ENCODE measurements at regions not wholly inside any gene's neighbourhood (a gene's known extent, or its start where the extent isn't known, plus 50 kb on each side); places are given as distances from the start of the nearest gene placed in this dataset.
A peak's percentile ranks its signal among the peaks of the same experiment; 100 is the strongest.

- Histone ChIP-seq H3K9ac (no peak overlapping the region), H3K36me3 (no peaks in the 10 kb centered on the region), H3K27me3 (peaks cover 0 to 23% (median 6%) of the 10 kb centered on the region in 11 experiments; a peak in 8 of 22 replicates), H3K4me2 (no peak overlapping the region), H3K9me3 (replicated peaks in 1 of 11) (no peaks in the 10 kb centered on the region), H3K27ac (no peak overlapping the region), H4K20me1 (no peaks in the 10 kb centered on the region; a peak in 1 of 22 replicates), H3K4me1 (peaks cover 0 to 3% (median 0%) of the 10 kb centered on the region in 10 experiments; a peak in 2 of 20 replicates), H3K4me3 (no peak overlapping the region)
- TF ChIP-seq Cebpa-rat (IDR thresholded peaks at IDR 0.05): no peak
Measured at GRCh38 chr3:168844894-168845482, 749.3 kb upstream of the GOLIM4 start.

- TF ChIP-seq Cebpa-rat (IDR thresholded peaks at IDR 0.05): no peak
- Histone ChIP-seq H3K9me3 (replicated peaks in 1 of 11) (no peaks in the 10 kb centered on the region), H3K4me2 (no peak overlapping the region), H3K4me1 (peaks cover 0 to 3% (median 0%) of the 10 kb centered on the region in 10 experiments; a peak in 2 of 20 replicates), H3K9ac (no peak overlapping the region), H3K27ac (no peak overlapping the region), H3K27me3 (peaks cover 0 to 23% (median 6%) of the 10 kb centered on the region in 11 experiments; a peak in 8 of 22 replicates), H4K20me1 (no peaks in the 10 kb centered on the region; a peak in 1 of 22 replicates), H3K36me3 (no peaks in the 10 kb centered on the region), H3K4me3 (no peak overlapping the region)
Measured at GRCh38 chr3:168844472-168844871, 748.7 kb upstream of the GOLIM4 start.

DNA sequence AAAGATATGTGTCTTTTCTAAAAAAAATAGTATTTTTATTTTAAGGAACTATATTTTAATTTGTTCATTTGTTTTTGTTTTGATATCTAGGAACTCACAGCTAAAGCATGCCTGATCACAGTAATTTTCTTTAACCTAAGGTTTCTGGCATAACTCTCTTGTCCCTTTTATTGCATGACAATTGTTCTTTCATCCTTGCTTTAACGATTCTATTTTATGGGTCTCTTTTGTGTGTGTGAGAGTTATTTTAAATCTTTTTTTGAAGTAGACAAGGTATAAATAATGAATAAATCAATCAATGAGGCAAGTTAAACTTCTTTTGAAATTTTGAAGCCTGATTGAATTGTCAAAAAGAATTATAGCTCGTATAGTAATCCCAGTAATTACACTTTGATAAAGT, 747.8 kb upstream of the GOLIM4 start:
- no peaks in the 10 kb centered on the region for H3K36me3 ChIP-seq
- TF ChIP-seq Cebpa-rat (IDR thresholded peaks at IDR 0.05): no peak

DNA sequence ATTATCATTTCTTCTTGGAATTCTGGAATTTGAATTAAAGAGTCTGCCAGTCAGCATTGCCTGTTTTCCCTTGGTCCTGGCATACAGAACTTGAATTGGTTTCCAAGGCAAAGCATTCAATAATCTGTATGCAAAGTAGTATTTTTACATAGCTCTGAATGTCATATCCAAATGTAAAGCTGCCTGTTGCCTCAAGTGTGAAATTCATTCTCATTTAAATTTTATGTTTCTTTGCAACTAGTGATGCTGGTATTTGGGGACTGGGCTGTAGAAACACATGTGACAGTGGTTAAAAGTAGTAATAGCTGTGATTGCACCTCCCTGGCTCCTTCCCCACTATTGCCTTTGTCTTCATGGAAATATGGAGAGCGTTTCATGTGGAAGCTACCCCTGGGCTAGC, 743.9 kb upstream of the GOLIM4 start:
- Histone ChIP-seq H3K4me1 (no peaks in the 10 kb centered on the region), H3K27ac (no peak overlapping the region), H3K27me3 (peaks cover 0 to 5% (median 0%) of the 10 kb centered on the region in 11 experiments; a peak in 4 of 22 replicates), H3K9ac (no peak overlapping the region), H3K4me2 (no peak overlapping the region), H4K20me1 (no peaks in the 10 kb centered on the region), H3K9me3 (replicated peaks in 1 of 11) (no peaks in the 10 kb centered on the region), H3K36me3 (no peaks in the 10 kb centered on the region), H3K4me3 (no peak overlapping the region)
- no peak for TF ChIP-seq Cebpa-rat (IDR thresholded peaks at IDR 0.05)

More for the DNA sequence above, 747.8 kb upstream of the GOLIM4 start:
- no peaks in the 10 kb centered on the region for H3K9me3 ChIP-seq (replicated peaks in 1 of 11)
- H3K27ac ChIP-seq: no peak overlapping the region
- no peaks in the 10 kb centered on the region; a peak in 1 of 22 replicates for H4K20me1 ChIP-seq
- H3K4me3 ChIP-seq: no peak overlapping the region
- peaks cover 0 to 23% (median 6%) of the 10 kb centered on the region in 11 experiments; a peak in 8 of 22 replicates for H3K27me3 ChIP-seq
- H3K4me1 ChIP-seq: peaks cover 0 to 3% (median 0%) of the 10 kb centered on the region in 10 experiments; a peak in 2 of 20 replicates
- no peak overlapping the region for H3K9ac ChIP-seq
- H3K4me2 ChIP-seq: no peak overlapping the region

- Histone ChIP-seq H3K27ac (no peak overlapping the region), H3K9me3 (replicated peaks in 1 of 11) (no peaks in the 10 kb centered on the region), H4K20me1 (no peaks in the 10 kb centered on the region), H3K4me3 (no peak overlapping the region), H3K36me3 (no peaks in the 10 kb centered on the region), H3K27me3 (no peaks in the 10 kb centered on the region), H3K4me1 (no peaks in the 10 kb centered on the region), H3K9ac (no peak overlapping the region), H3K4me2 (no peak overlapping the region)
- TF ChIP-seq Cebpa-rat (IDR thresholded peaks at IDR 0.05): no peak
Measured at GRCh38 chr3:168834558-168834957, 738.8 kb upstream of the GOLIM4 start.

- Histone ChIP-seq H3K9ac (no peak overlapping the region), H3K27me3 (no peaks in the 10 kb centered on the region), H3K27ac (no peak overlapping the region), H3K4me3 (no peak overlapping the region), H3K4me2 (no peak overlapping the region), H3K36me3 (no peaks in the 10 kb centered on the region), H4K20me1 (no peaks in the 10 kb centered on the region), H3K4me1 (peaks cover 8 to 20% (median 12%) of the 10 kb centered on the region in 10 experiments; a peak in 19 of 20 replicates), H3K9me3 (replicated peaks in 1 of 11) (no peaks in the 10 kb centered on the region)
- TF ChIP-seq Cebpa-rat (IDR thresholded peaks at IDR 0.05): no peak
Measured at GRCh38 chr3:168828943-168829342, 733.2 kb upstream of the GOLIM4 start.

DNA sequence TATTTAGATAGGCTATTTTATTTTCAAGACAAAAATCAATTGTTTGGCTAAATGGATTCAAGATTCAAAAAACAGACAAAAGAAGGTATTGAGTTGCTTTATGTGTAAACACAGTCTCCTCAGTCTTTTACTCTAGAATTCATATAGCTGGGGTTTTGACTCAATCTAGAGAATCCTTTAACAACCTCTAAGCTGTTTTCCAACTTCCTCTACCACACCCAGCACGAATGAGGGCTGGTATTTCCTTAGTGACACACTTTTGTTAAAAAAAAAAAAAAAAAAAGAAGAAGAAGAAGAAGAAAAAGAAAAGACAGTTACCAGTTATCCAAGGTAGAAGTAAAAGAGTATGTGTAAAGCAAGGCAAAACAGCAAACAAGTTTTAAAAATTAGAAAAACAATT, 732.8 kb upstream of the GOLIM4 start:
- no peak for TF ChIP-seq Cebpa-rat (IDR thresholded peaks at IDR 0.05)
- peak overlapping the region in 1 of 11 experiments; percentile 15; a peak in 1 of 22 replicates for H3K4me2 ChIP-seq

DNA sequence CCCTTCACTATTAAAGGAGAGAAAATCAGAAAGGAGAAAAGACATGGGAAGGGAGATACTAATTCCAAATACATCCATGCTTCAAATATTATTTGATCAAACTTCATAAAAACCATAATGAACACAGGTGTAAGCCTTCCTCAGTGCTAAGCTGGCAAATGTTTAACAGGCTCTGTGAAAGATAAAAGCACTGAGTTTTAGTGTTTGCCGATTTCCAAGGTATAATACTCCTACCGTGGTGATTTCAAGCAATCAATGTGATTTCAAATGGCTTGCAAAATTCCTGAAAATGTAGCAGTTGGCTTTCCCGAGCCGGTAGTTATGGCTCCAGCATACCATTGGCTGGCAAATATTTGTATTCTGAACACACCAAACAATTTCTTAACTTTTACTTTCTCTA, 732.3 kb upstream of the GOLIM4 start:
- no peaks in the 10 kb centered on the region for H3K36me3 ChIP-seq
- H3K9me3 ChIP-seq (replicated peaks in 1 of 11): no peaks in the 10 kb centered on the region
- H3K27ac ChIP-seq: no peak overlapping the region
- H4K20me1 ChIP-seq: no peaks in the 10 kb centered on the region
- H3K27me3 ChIP-seq: no peaks in the 10 kb centered on the region
- TF ChIP-seq Cebpa-rat (IDR thresholded peaks at IDR 0.05): no peak
- H3K4me3 ChIP-seq: no peak overlapping the region
- no peak overlapping the region for H3K9ac ChIP-seq
- peaks cover 8 to 21% (median 17%) of the 10 kb centered on the region in 10 experiments; a peak in 19 of 20 replicates for H3K4me1 ChIP-seq
- H3K4me2 ChIP-seq: peak overlapping the region in 1 of 11 experiments; percentile 15; a peak in 1 of 22 replicates

More for the DNA sequence above, 732.8 kb upstream of the GOLIM4 start:
- Histone ChIP-seq H3K9me3 (replicated peaks in 1 of 11) (no peaks in the 10 kb centered on the region), H3K4me1 (peaks cover 8 to 21% (median 16%) of the 10 kb centered on the region in 10 experiments; a peak in 19 of 20 replicates), H3K9ac (no peak overlapping the region), H3K36me3 (no peaks in the 10 kb centered on the region), H3K4me3 (no peak overlapping the region), H4K20me1 (no peaks in the 10 kb centered on the region), H3K27ac (no peak overlapping the region), H3K27me3 (no peaks in the 10 kb centered on the region)

- peak overlapping the region; percentile 16 to 69 (median 42) for H3K4me2 ChIP-seq
- H3K27ac ChIP-seq: no peak overlapping the region
- H4K20me1 ChIP-seq: no peaks in the 10 kb centered on the region
- no peaks in the 10 kb centered on the region for H3K9me3 ChIP-seq (replicated peaks in 1 of 11)
- H3K27me3 ChIP-seq: no peaks in the 10 kb centered on the region
- no peak overlapping the region for H3K4me3 ChIP-seq
- H3K4me1 ChIP-seq: peaks cover 8 to 20% (median 17%) of the 10 kb centered on the region in 10 experiments; a peak in 19 of 20 replicates
- no peak for TF ChIP-seq Cebpa-rat (IDR thresholded peaks at IDR 0.05)
- no peak overlapping the region for H3K9ac ChIP-seq
- no peaks in the 10 kb centered on the region for H3K36me3 ChIP-seq
Measured at GRCh38 chr3:168824107-168824506, 728.4 kb upstream of the GOLIM4 start.

DNA sequence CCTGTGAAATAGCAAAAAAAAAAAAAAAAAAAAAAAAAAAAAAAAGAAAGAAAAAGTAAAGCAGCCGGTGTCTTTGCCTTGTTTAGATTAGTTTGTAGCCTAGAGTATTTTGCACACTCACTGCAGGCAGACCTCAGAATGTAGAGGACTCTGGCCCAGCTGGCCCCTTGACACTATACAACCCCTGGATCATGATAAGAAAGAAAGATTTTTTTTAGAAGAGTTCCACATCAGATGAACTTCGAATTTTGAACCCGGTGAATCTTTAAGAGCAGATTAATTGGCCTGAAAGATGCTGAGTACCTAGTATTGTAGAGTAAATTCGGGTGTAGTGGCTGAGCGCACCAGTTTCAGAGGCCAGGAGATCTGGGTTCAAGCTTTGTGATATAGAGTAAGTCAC, 727.7 kb upstream of the GOLIM4 start:
- TF ChIP-seq Cebpa-rat (IDR thresholded peaks at IDR 0.05): no peak
- Histone ChIP-seq H3K4me3 (no peak overlapping the region), H3K9ac (no peak overlapping the region), H3K36me3 (no peaks in the 10 kb centered on the region), H3K4me2 (peak overlapping the region in 6 of 11 experiments; percentile 16 to 69 (median 48); a peak in 5 of 22 replicates), H3K9me3 (replicated peaks in 1 of 11) (no peaks in the 10 kb centered on the region), H3K27me3 (no peaks in the 10 kb centered on the region), H4K20me1 (no peaks in the 10 kb centered on the region), H3K27ac (no peak overlapping the region), H3K4me1 (peaks cover 8 to 19% (median 15%) of the 10 kb centered on the region in 10 experiments; a peak in 19 of 20 replicates)
